ENCODE measurements at regions not wholly inside any gene's neighbourhood (a gene's known extent, or its start where the extent isn't known, plus 50 kb on each side); places are given as distances from the start of the nearest gene placed in this dataset.

DNA sequence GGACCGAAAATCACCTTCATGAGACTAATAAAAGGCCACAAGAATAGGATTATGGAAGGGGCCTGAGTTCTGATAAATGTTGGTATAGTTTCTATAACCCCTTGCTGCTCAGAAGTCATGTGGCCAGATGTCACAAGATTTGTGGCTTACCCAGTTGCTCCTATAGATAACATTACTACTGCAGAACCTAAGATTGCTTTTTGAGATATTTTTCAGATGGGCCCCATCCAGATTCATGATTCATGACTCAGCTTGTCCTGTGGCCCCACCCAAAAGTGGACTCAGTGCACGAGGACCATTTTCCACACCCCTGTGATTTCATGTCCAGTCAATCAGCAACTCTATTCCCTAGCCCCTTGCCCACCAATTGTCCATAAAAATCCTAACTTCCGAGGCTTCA, 209.0 kb downstream of the ACTR3B start:
- DNase-seq: no peak
- H3K4me3 ChIP-seq: no peak overlapping the region
- 5 to 7% methylated on average over 3 of the region's 3 CpGs for WGBS, 2 experiments (ENCODE audit: low coverage in 1 of 2, low lambda C conversion rate in 2 of 2, missing lambda C conversion rate in 2 of 2)
- in situ Hi-C loops (cut with MboI): no loop called here
- no peaks in the 10 kb centered on the region for H3K4me1 ChIP-seq (ENCODE audit: insufficient read depth)
- no peaks in the 10 kb centered on the region for H3F3A ChIP-seq (ENCODE audit: insufficient read depth)
- no peaks in the 10 kb centered on the region for H4K20me1 ChIP-seq (ENCODE audit: insufficient read depth)
- H3K9ac ChIP-seq: no peak overlapping the region
- no peak overlapping the region for H3K27ac ChIP-seq
- no peaks in the 10 kb centered on the region for H3K36me3 ChIP-seq (ENCODE audit: low read depth)
- H3K9me3 ChIP-seq (ENCODE audit: low read depth): no peaks in the 10 kb centered on the region
- no peaks in the 10 kb centered on the region for H3K79me2 ChIP-seq (ENCODE audit: insufficient read depth)
- H2AFZ ChIP-seq: no peak overlapping the region
- H3K27me3 ChIP-seq (replicated peaks; ENCODE audit: insufficient read depth): no peaks in the 10 kb centered on the region
- H3K4me2 ChIP-seq (ENCODE audit: unreplicated experiment): no peak overlapping the region
- TF ChIP-seq EZH2phosphoT487 (IDR thresholded peaks at IDR 0.05; ENCODE audit: insufficient read depth, low read depth) (no peak), EZH2 (IDR thresholded peaks at IDR 0.05; ENCODE audit: insufficient read depth, poor library complexity, severe bottlenecking) (no peak)
- H3K9me2 ChIP-seq (ENCODE audit: insufficient read depth): no peaks in the 10 kb centered on the region

- in situ Hi-C loops (cut with MboI): no loop called here
- WGBS, 2 experiments (ENCODE audit: low coverage in 1 of 2, low lambda C conversion rate in 2 of 2, missing lambda C conversion rate in 2 of 2): 0 to 4% methylated on average over 1 of the region's 1 CpG
- no peak overlapping the region for H3K27ac ChIP-seq
Observed at GRCh38 chr7:152969335-152969734, 209.8 kb downstream of the ACTR3B start.

DNA sequence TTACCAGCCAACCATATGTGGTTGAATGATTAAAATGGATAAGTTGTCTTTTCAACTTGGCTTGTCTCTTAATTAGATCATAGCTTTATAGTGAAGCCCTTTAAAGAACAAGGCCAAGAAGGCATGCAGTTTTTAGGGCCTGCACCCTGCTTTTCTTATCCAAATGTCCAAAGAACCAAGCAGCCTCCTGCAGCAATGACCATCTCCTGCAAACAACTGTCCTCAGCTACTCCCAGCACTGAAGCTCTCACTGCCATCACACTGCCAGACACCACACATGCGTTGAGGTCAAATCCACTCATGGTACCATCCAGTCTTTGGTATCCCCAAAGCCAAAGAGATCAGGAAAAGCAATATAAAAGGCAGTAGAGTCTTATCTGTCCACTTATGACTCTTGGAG, 210.3 kb downstream of the ACTR3B start:
- H3K9me3 ChIP-seq (ENCODE audit: low read depth): no peaks in the 10 kb centered on the region
- 0% methylated on average over 1 of the region's 1 CpG for WGBS, 2 experiments (ENCODE audit: low coverage in 1 of 2, low lambda C conversion rate in 2 of 2, missing lambda C conversion rate in 2 of 2)
- no peaks in the 10 kb centered on the region for H3F3A ChIP-seq (ENCODE audit: insufficient read depth)

More at GRCh38 chr7:152969335-152969734, 209.8 kb downstream of the ACTR3B start:
- no peaks in the 10 kb centered on the region for H4K20me1 ChIP-seq (ENCODE audit: insufficient read depth)
- no peaks in the 10 kb centered on the region for H3K9me2 ChIP-seq (ENCODE audit: insufficient read depth)
- H3K27me3 ChIP-seq (replicated peaks; ENCODE audit: insufficient read depth): no peaks in the 10 kb centered on the region
- no peaks in the 10 kb centered on the region for H3K4me1 ChIP-seq (ENCODE audit: insufficient read depth)
- no peak overlapping the region for H3K9ac ChIP-seq
- no peaks in the 10 kb centered on the region for H3K79me2 ChIP-seq (ENCODE audit: insufficient read depth)
- H2AFZ ChIP-seq: no peak overlapping the region
- TF ChIP-seq EZH2phosphoT487 (IDR thresholded peaks at IDR 0.05; ENCODE audit: insufficient read depth, low read depth): no peak
- TF ChIP-seq EZH2 (IDR thresholded peaks at IDR 0.05; ENCODE audit: insufficient read depth, poor library complexity, severe bottlenecking): no peak
- no peaks in the 10 kb centered on the region for H3K9me3 ChIP-seq (ENCODE audit: low read depth)
- DNase-seq: no peak
- H3K4me2 ChIP-seq (ENCODE audit: unreplicated experiment): no peak overlapping the region
- H3K4me3 ChIP-seq: no peak overlapping the region
- no peaks in the 10 kb centered on the region for H3F3A ChIP-seq (ENCODE audit: insufficient read depth)
- H3K36me3 ChIP-seq (ENCODE audit: low read depth): no peaks in the 10 kb centered on the region

DNA sequence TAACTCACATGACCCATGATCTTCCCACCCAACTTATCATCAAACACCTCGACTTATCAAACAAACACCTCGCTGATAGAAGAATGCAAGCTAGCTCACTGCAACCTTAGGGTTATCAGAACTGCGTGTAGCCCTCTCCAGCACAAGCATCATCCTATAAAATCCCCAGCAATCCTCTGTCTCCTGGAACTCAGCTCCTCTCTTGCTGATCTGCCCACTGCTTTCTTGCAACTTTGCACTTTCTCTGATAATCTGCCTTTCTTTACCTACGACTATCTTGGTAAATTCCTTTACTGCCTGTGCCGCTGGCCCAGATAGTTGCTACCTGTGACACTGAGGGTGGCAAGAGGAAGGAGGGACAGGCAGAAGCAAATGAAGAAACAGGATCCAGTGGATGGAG, 210.9 kb downstream of the ACTR3B start:
- DNase-seq: no peak
- no peaks in the 10 kb centered on the region for H3K79me2 ChIP-seq (ENCODE audit: insufficient read depth)
- no peaks in the 10 kb centered on the region for H3K27me3 ChIP-seq (replicated peaks; ENCODE audit: insufficient read depth)
- no peaks in the 10 kb centered on the region for H3K9me2 ChIP-seq (ENCODE audit: insufficient read depth)
- H3K9me3 ChIP-seq (ENCODE audit: low read depth): no peaks in the 10 kb centered on the region
- no peak overlapping the region for H3K4me3 ChIP-seq
- no peak overlapping the region for H3K27ac ChIP-seq
- H3K4me2 ChIP-seq (ENCODE audit: unreplicated experiment): no peak overlapping the region
- in situ Hi-C loops (cut with MboI): no loop called here
- H3K9ac ChIP-seq: no peak overlapping the region
- H3K36me3 ChIP-seq (ENCODE audit: low read depth): no peaks in the 10 kb centered on the region
- TF ChIP-seq EZH2phosphoT487 (IDR thresholded peaks at IDR 0.05; ENCODE audit: insufficient read depth, low read depth) (no peak), EZH2 (IDR thresholded peaks at IDR 0.05; ENCODE audit: insufficient read depth, poor library complexity, severe bottlenecking) (no peak)
- no peaks in the 10 kb centered on the region for H3F3A ChIP-seq (ENCODE audit: insufficient read depth)
- 25 to 27% methylated on average over 5 of the region's 5 CpGs for WGBS, 2 experiments (ENCODE audit: low coverage in 1 of 2, low lambda C conversion rate in 2 of 2, missing lambda C conversion rate in 2 of 2)
- H2AFZ ChIP-seq: no peak overlapping the region
- H4K20me1 ChIP-seq (ENCODE audit: insufficient read depth): no peaks in the 10 kb centered on the region
- no peaks in the 10 kb centered on the region for H3K4me1 ChIP-seq (ENCODE audit: insufficient read depth)

More for the DNA sequence above, 210.3 kb downstream of the ACTR3B start:
- Histone ChIP-seq H3K79me2 (ENCODE audit: insufficient read depth) (no peaks in the 10 kb centered on the region), H3K4me1 (ENCODE audit: insufficient read depth) (no peaks in the 10 kb centered on the region), H3K27ac (no peak overlapping the region), H3K4me3 (no peak overlapping the region), H3K27me3 (replicated peaks; ENCODE audit: insufficient read depth) (no peaks in the 10 kb centered on the region), H4K20me1 (ENCODE audit: insufficient read depth) (no peaks in the 10 kb centered on the region), H3K9ac (no peak overlapping the region), H3K36me3 (ENCODE audit: low read depth) (no peaks in the 10 kb centered on the region), H3K9me2 (ENCODE audit: insufficient read depth) (no peaks in the 10 kb centered on the region), H2AFZ (no peak overlapping the region), H3K4me2 (ENCODE audit: unreplicated experiment) (no peak overlapping the region)
- in situ Hi-C loops (cut with MboI): no loop called here
- DNase-seq: no peak
- TF ChIP-seq EZH2 (IDR thresholded peaks at IDR 0.05; ENCODE audit: insufficient read depth, poor library complexity, severe bottlenecking): no peak
- TF ChIP-seq EZH2phosphoT487 (IDR thresholded peaks at IDR 0.05; ENCODE audit: insufficient read depth, low read depth): no peak

DNA sequence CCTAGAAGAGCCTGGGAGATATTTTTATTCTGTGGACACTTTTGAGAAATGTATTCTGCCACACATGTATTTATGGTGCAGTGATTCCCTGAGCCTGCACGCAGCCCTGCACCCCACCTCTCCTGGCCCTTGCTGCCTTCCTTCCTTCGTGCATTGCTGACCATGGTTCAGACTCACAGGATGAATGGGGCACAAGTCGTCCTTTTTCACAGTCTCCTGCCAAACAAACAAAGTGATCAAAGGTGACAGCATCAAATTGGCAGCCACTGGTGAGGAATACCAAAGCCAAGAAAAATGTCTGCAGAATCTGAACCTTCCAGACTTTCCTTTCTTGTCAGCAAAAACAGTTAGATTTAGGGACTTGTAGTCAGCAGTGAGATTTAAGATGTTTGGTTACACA, 215.0 kb downstream of the ACTR3B start:
- no peaks in the 10 kb centered on the region for H4K20me1 ChIP-seq (ENCODE audit: insufficient read depth)
- WGBS, 2 experiments (ENCODE audit: low coverage in 1 of 2, low lambda C conversion rate in 2 of 2, missing lambda C conversion rate in 2 of 2): 0 to 4% methylated on average over 3 of the region's 3 CpGs
- no peaks in the 10 kb centered on the region for H3K9me2 ChIP-seq (ENCODE audit: insufficient read depth)
- no peaks in the 10 kb centered on the region for H3K27me3 ChIP-seq (replicated peaks; ENCODE audit: insufficient read depth)
- no peak for TF ChIP-seq EZH2 (IDR thresholded peaks at IDR 0.05; ENCODE audit: insufficient read depth, poor library complexity, severe bottlenecking)
- TF ChIP-seq EZH2phosphoT487 (IDR thresholded peaks at IDR 0.05; ENCODE audit: insufficient read depth, low read depth): no peak
- H2AFZ ChIP-seq: no peak overlapping the region
- no peaks in the 10 kb centered on the region for H3K79me2 ChIP-seq (ENCODE audit: insufficient read depth)
- H3K27ac ChIP-seq: no peak overlapping the region
- no peaks in the 10 kb centered on the region for H3F3A ChIP-seq (ENCODE audit: insufficient read depth)
- H3K9me3 ChIP-seq (ENCODE audit: low read depth): no peaks in the 10 kb centered on the region
- no peaks in the 10 kb centered on the region for H3K36me3 ChIP-seq (ENCODE audit: low read depth)
- no peak overlapping the region for H3K4me2 ChIP-seq (ENCODE audit: unreplicated experiment)
- no peak overlapping the region for H3K4me3 ChIP-seq
- H3K4me1 ChIP-seq (ENCODE audit: insufficient read depth): no peaks in the 10 kb centered on the region
- no peak overlapping the region for H3K9ac ChIP-seq
- no peak for DNase-seq
- in situ Hi-C loops (cut with MboI): no loop called here
